Activated CD4-positive, alpha-beta T cell treated with anti-CD3 and anti-CD28 coated beads, Interleukin-2, amount 50 U/mL, for 24 hours (primary cell): ENCODE measurements at regions not wholly inside any gene's neighbourhood (a gene's known extent, or its start where the extent isn't known, plus 50 kb on each side); places are given as distances from the start of the nearest gene placed in this dataset.
"Not testable (repeated sequence)": the region's sequence is repeated elsewhere in the genome, so short reads cannot be mapped to it uniquely, and the experiment has no call there.

Experiments
- DNase-seq, 2 donors: peaks; one replicate each; pipeline ENCODE4 v3.0.0-alpha.2; 2020; ENCODE audit warnings: low read depth in 1 of 2, low spot score in 1 of 2

- DNase-seq = no peak
Measured at GRCh38 chr3:30481241-30481640, 125.2 kb upstream of the TGFBR2 start.

GRCh38 chr3:30484229-30484628, 122.2 kb upstream of the TGFBR2 start:
- not testable (repeated sequence) for DNase-seq

GRCh38 chr3:30486368-30486767, 120.0 kb upstream of the TGFBR2 start:
- no peak for DNase-seq

GRCh38 chr3:30488070-30488756, 118.2 kb upstream of the TGFBR2 start:
- no peak for DNase-seq

GRCh38 chr3:30492322-30493192, 113.8 kb upstream of the TGFBR2 start:
- DNase-seq = no peak

- no peak for DNase-seq
Measured at GRCh38 chr3:30493911-30494311, 112.5 kb upstream of the TGFBR2 start.

GRCh38 chr3:30495172-30496065, 111.0 kb upstream of the TGFBR2 start:
- no peak for DNase-seq

GRCh38 chr3:30496066-30496966, 110.1 kb upstream of the TGFBR2 start:
- no peak for DNase-seq

- DNase-seq = no peak
Measured at GRCh38 chr3:30498587-30498967, 107.8 kb upstream of the TGFBR2 start.

GRCh38 chr3:30500666-30501399, 105.6 kb upstream of the TGFBR2 start:
- DNase-seq = no peak

GRCh38 chr3:30501526-30501925, 104.9 kb upstream of the TGFBR2 start:
- DNase-seq = no peak

- DNase-seq = no peak
Measured at GRCh38 chr3:30502051-30502741, 104.2 kb upstream of the TGFBR2 start.

GRCh38 chr3:30502742-30503073, 103.7 kb upstream of the TGFBR2 start:
- DNase-seq = no peak

GRCh38 chr3:30503446-30503845, 103.0 kb upstream of the TGFBR2 start:
- no peak for DNase-seq

GRCh38 chr3:30504939-30505338, 101.5 kb upstream of the TGFBR2 start:
- no peak for DNase-seq

- DNase-seq = no peak
Measured at GRCh38 chr3:30505866-30506520, 100.4 kb upstream of the TGFBR2 start.

GRCh38 chr3:30508339-30508738, 98.1 kb upstream of the TGFBR2 start:
- DNase-seq = no peak

- DNase-seq = no peak
Measured at GRCh38 chr3:30510596-30510995, 95.8 kb upstream of the TGFBR2 start.
